ENCODE measurements at regions not wholly inside any gene's neighbourhood (a gene's known extent, or its start where the extent isn't known, plus 50 kb on each side); places are given as distances from the start of the nearest gene placed in this dataset.

DNA sequence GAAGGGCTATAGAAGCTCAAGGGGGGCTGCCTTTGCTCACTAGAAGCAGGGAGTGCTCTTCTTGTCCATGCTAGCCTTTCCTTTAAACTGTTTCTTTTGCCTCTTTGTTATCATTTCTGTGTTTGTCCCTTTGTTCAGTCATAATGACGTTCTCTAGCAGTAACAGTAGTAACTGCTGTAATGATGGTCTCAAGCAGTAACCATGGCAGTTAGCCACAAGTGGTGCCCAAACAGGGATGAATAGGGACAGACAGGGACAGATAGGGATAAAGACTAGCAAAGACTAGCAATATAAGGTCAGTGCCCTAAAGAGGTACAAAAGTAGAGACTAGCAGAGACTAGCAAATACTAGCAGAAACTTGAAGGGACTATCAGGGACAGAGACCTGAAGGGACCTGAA, 869.0 kb upstream of the PRR20A start:
- 100% methylated on average over 1 of the region's 1 CpG for WGBS (ENCODE audit: insufficient coverage)
- Histone ChIP-seq H3K36me3 (replicated peaks in 1 of 2; ENCODE audit: control extremely low read depth in 1 of 2, control insufficient read depth in 1 of 2, extremely low read depth in 1 of 2, insufficient read depth in 2 of 2, low read length in 1 of 2) (no peaks in the 10 kb centered on the region), H4K20me1 (ENCODE audit: control insufficient read depth, insufficient read depth, low read length, poor library complexity, severe bottlenecking) (no peaks in the 10 kb centered on the region), H3K27ac (ENCODE audit: low read length in 2 of 2) (no peak overlapping the region), H3K4me2 (replicated peaks; ENCODE audit: low read depth, low read length, poor library complexity, severe bottlenecking) (no peak overlapping the region), H3K27me3 (replicated peaks in 1 of 4; ENCODE audit: control extremely low read depth in 1 of 4, control insufficient read depth in 3 of 4, insufficient read depth in 4 of 4, low read length in 3 of 4) (no peaks in the 10 kb centered on the region), H2AFZ (ENCODE audit: insufficient read depth, low read depth, low read length, poor library complexity, severe bottlenecking) (no peak overlapping the region), H3K9ac (ENCODE audit: low read length) (no peak overlapping the region), H3K79me2 (ENCODE audit: control insufficient read depth, insufficient read depth, low read length) (no peaks in the 10 kb centered on the region), H3K9me3 (ENCODE audit: control extremely low read depth in 1 of 3, control insufficient read depth in 2 of 3, insufficient read depth in 1 of 3, low read length in 2 of 3) (peaks cover 0 to 3% (median 0%) of the 10 kb centered on the region in 3 donors), H3K4me3 (ENCODE audit: control extremely low read depth in 1 of 5, extremely low read depth in 1 of 5, insufficient read depth in 1 of 5, low read depth in 2 of 5, low read length in 4 of 5) (no peak overlapping the region), H3K4me1 (ENCODE audit: control insufficient read depth in 2 of 2, insufficient read depth in 2 of 2, low read length in 2 of 2) (no peaks in the 10 kb centered on the region)
- no peaks in the 10 kb centered on the region for H3K4me1 Mint-ChIP-seq
- TF ChIP-seq, protein P1, sequence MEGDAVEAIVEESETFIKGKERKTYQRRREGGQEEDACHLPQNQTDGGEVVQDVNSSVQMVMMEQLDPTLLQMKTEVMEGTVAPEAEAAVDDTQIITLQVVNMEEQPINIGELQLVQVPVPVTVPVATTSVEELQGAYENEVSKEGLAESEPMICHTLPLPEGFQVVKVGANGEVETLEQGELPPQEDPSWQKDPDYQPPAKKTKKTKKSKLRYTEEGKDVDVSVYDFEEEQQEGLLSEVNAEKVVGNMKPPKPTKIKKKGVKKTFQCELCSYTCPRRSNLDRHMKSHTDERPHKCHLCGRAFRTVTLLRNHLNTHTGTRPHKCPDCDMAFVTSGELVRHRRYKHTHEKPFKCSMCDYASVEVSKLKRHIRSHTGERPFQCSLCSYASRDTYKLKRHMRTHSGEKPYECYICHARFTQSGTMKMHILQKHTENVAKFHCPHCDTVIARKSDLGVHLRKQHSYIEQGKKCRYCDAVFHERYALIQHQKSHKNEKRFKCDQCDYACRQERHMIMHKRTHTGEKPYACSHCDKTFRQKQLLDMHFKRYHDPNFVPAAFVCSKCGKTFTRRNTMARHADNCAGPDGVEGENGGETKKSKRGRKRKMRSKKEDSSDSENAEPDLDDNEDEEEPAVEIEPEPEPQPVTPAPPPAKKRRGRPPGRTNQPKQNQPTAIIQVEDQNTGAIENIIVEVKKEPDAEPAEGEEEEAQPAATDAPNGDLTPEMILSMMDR (IDR thresholded peaks at IDR 0.05) = no peak
- no peak for TF ChIP-seq EZH2 (IDR thresholded peaks at IDR 0.05; ENCODE audit: borderline replicate concordance, insufficient read depth, low read depth, low read length, poor library complexity, severe bottlenecking)
- H3K27ac Mint-ChIP-seq = no peak overlapping the region
- H3K4me3 Mint-ChIP-seq = no peak overlapping the region
- H3K9me3 Mint-ChIP-seq (ENCODE audit: insufficient read depth) = no peaks in the 10 kb centered on the region
- POLR2A ChIA-PET = no interaction called here
- CTCF ChIA-PET = no interaction called here
- DNase-seq = no peak
- no peaks in the 10 kb centered on the region for H3K27me3 Mint-ChIP-seq
- no peak for ATAC-seq (ENCODE audit: low read depth)
- intact Hi-C loops (cut with micrococcal nuclease) = no loop called here

DNA sequence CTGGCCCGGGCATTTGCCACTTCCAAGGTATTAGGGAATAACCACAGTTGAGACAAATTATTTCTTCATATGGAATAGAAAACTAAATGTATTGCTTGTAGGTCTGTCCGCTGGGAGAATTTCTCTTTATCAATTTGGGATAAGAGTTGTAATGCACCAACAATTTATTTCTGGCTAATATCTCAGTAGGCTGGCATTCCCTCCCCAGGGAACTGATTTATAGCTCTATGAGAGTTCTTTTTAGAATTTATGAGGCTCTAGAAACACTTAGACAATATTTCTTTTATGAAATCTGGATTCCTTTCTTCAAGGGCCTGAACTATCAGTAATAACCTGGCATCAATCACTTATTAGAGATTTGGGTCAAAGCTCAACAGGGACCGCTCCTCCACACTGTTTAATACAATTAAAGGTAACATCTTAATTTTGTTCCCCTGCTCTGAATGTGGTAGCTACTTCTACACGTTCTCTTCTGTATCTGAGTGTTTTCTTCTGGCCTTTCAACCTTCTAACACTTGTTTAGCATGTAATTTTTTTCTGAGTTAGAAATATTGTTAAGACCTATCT, 857.4 kb upstream of the PRR20A start:
- H3K4me3 ChIP-seq (ENCODE audit: control extremely low read depth in 1 of 5, extremely low read depth in 1 of 5, insufficient read depth in 1 of 5, low read depth in 2 of 5, low read length in 4 of 5) = no peak overlapping the region
- peaks cover 5% of the 10 kb centered on the region for H3K9me3 Mint-ChIP-seq (ENCODE audit: insufficient read depth)
- H3K4me3 Mint-ChIP-seq = no peak overlapping the region
- H3K9me3 ChIP-seq (ENCODE audit: control extremely low read depth in 1 of 3, control insufficient read depth in 2 of 3, insufficient read depth in 1 of 3, low read length in 2 of 3) = no peaks in the 10 kb centered on the region
- no peaks in the 10 kb centered on the region for H3K27me3 Mint-ChIP-seq
- intact Hi-C loops (cut with micrococcal nuclease) = no loop called here
- no peak overlapping the region for H3K9ac ChIP-seq (ENCODE audit: low read length)
- POLR2A ChIA-PET = no interaction called here
- no peak overlapping the region for H3K27ac ChIP-seq (ENCODE audit: low read length in 2 of 2)
- ATAC-seq (ENCODE audit: low read depth) = no peak
- no peak overlapping the region for H2AFZ ChIP-seq (ENCODE audit: insufficient read depth, low read depth, low read length, poor library complexity, severe bottlenecking)
- no peaks in the 10 kb centered on the region for H4K20me1 ChIP-seq (ENCODE audit: control insufficient read depth, insufficient read depth, low read length, poor library complexity, severe bottlenecking)
- WGBS (ENCODE audit: insufficient coverage) = 100% methylated on average over 1 of the region's 4 CpGs
- TF ChIP-seq EZH2 (IDR thresholded peaks at IDR 0.05; ENCODE audit: borderline replicate concordance, insufficient read depth, low read depth, low read length, poor library complexity, severe bottlenecking) = no peak
- TF ChIP-seq, protein P1 (IDR thresholded peaks at IDR 0.05) = no peak
- H3K79me2 ChIP-seq (ENCODE audit: control insufficient read depth, insufficient read depth, low read length) = no peaks in the 10 kb centered on the region
- no peaks in the 10 kb centered on the region for H3K36me3 ChIP-seq (replicated peaks in 1 of 2; ENCODE audit: control extremely low read depth in 1 of 2, control insufficient read depth in 1 of 2, extremely low read depth in 1 of 2, insufficient read depth in 2 of 2, low read length in 1 of 2)
- H3K4me1 Mint-ChIP-seq = no peaks in the 10 kb centered on the region
- CTCF ChIA-PET = no interaction called here
- no peak for DNase-seq
- H3K4me1 ChIP-seq (ENCODE audit: control insufficient read depth in 2 of 2, insufficient read depth in 2 of 2, low read length in 2 of 2) = no peaks in the 10 kb centered on the region
- H3K4me2 ChIP-seq (replicated peaks; ENCODE audit: low read depth, low read length, poor library complexity, severe bottlenecking) = no peak overlapping the region
- H3K27me3 ChIP-seq (replicated peaks in 1 of 4; ENCODE audit: control extremely low read depth in 1 of 4, control insufficient read depth in 3 of 4, insufficient read depth in 4 of 4, low read length in 3 of 4) = no peaks in the 10 kb centered on the region
- H3K27ac Mint-ChIP-seq = no peak overlapping the region

Data from B cell (primary cell).